Hematopoietic multipotent progenitor cell (in vitro differentiated cells): ENCODE measurements at regions not wholly inside any gene's neighbourhood (a gene's known extent, or its start where the extent isn't known, plus 50 kb on each side); places are given as distances from the start of the nearest gene placed in this dataset. TPM values are rescaled to one million over a fixed set of nuclear protein-coding genes. Genes with fewer than 3 reads are reported as not detected.

Experiments
- DNase-seq, 3 donors: peaks; one replicate each; pipeline ENCODE4 v3.0.0-alpha.2; 2011 to 2015; ENCODE audit warnings: low read depth in 2 of 3, low spot score in 2 of 3
- small RNA-seq: library from RNA; depleted of rRNA; stranded (forward); fragments of <200 nt; gene quantifications from one replicate; pipeline ENCODE3, GENCODE V24; 2012

- DNase-seq: no peak
These were observed 349.5 kb upstream of the CPXCR1 start for GRCh38 chrX:88397551-88397950.

- no peak for DNase-seq
These were observed 331.0 kb upstream of the CPXCR1 start for GRCh38 chrX:88416002-88416401.

- no peak for DNase-seq
These were observed 330.1 kb upstream of the CPXCR1 start for GRCh38 chrX:88416965-88417364.

GRCh38 chrX:88424071-88424470 is 323.0 kb upstream of the CPXCR1 start:
- no peak for DNase-seq

GRCh38 chrX:88424541-88424940 is 322.5 kb upstream of the CPXCR1 start:
- DNase-seq: no peak

- DNase-seq: no peak
These were observed 321.3 kb upstream of the CPXCR1 start for GRCh38 chrX:88425739-88426138.

DNA sequence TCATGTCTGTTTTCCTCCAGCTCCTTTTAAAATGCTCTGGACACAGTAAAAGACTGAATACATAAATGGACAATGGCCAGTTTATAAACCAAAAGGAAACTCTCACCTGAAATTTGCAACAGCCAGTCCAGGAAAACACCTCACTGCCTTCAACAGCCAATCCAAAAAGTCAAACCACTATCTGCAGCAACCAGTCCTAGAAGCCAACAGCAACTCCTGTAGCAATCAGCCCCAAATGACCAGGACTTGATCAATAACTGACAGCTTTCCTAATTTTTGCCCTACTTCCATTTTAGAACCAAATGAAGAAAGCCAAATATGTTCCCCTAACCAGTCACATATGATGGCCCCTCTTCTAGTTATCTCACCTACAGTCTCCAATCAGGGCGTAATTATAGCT is 309.5 kb upstream of the CPXCR1 start:
- DNase-seq: no peak

- no peak for DNase-seq
These were observed 308.8 kb upstream of the CPXCR1 start for GRCh38 chrX:88438209-88438608.

DNA sequence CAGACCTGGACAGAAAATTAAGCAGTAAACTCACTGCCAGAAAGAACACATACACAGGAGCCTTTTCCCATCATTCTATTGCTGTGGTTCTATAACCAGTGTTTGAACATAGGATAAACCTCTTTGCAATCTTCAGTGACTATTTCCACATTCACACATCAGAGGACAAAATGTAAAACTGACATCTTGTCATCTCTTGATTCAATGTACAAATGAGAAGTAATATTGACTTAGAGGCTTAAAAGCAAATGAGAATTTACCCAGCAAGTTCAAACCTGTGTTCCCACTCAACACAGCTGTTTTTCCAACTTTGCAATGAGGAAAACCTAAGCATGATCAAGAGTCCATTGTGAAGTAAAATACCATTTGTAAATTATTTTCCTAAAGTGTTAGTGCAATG is 307.1 kb upstream of the CPXCR1 start:
- no peak for DNase-seq

Small RNA genes lying in the stretch of these regions (small RNA-seq; reads per million reads assigned to genes)
- gene AL929325.1 (not detected), gene RF01225 (not detected)
